GM04504 (cell line): ENCODE measurements at regions not wholly inside any gene's neighbourhood (a gene's known extent, or its start where the extent isn't known, plus 50 kb on each side); places are given as distances from the start of the nearest gene placed in this dataset.

Experiments
- DNase-seq: peaks from one replicate; pipeline ENCODE4 v3.0.0-alpha.2; 2012; ENCODE audit warnings: low read depth

GRCh38 chr5:68748101-68748500, 345.7 kb upstream of the SLC30A5 start:
- no peak for DNase-seq

- no peak for DNase-seq
Measured at GRCh38 chr5:68749077-68749476, 344.7 kb upstream of the SLC30A5 start.

DNA sequence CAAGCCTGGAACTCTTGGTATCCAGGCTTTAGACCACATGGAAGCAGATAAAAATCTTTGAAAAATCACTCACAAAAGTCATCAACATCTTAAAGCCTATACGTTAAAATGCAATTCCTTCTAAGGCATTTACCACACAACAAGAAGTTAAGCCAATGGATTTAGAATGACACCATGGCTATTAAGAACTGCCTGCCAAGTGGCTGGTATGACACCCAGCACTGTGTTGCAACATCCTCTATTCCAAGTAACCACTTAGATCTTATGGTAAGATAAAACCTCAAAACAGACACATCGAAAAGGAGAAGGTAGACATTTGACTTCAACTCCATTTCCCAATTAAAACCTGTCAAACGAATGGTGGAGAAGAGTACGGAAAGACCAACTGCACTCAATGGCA, 344.2 kb upstream of the SLC30A5 start:
- no peak for DNase-seq

DNA sequence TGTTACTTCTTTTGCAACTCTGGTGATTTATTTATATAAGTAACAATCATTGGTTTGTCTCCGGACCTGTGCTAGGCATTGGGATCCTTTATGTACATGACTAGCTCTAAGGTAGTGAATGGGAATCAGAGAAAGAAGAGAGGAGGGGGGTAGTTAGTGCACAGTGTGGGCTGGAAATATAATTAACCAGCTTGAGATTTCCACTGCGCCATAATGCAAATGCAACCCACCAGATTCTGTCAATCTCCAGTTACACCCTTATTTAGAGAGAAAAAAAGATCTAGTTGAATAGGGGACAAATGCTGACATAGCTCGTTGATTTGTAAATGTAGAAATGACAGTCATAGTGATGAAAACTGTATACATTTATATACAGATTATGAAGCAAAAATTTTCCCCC, 342.2 kb upstream of the SLC30A5 start:
- no peak for DNase-seq

DNA sequence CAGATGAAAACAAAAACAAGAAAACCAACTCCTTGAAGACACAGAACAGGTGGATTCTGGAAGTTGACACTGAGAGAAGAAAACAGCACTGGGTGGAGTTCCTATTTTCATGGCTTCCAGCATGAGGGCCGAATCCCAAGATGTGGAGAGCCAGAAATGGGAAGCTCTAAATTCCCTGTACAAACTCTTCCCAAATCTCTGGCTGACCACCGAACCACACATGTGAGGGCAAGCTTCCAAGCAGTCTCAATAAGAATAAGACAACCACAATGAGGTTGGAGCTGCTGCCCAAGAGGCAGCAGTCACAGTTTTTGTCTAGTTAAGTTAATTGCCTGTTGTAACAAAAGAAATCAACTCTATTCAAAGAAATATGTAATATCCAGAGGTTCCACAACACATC, 339.3 kb upstream of the SLC30A5 start:
- no peak for DNase-seq

DNA sequence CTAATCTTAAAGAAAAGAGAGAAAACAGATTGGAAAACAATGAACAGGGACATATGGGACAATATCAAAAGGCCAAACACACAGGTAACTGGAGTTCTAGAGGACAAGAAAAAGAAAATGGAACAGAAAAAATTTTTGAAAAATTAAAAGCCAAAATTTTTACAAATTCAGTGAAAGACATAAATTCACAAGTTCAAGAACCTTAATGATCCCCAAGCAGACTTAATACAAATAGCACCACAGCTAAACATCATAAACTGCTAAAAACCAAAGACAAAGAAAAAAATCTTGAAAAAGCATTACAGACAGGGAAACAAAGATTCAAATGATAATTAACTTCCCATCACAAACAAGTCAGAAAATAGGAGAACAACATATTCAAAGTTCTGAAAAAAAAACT, 338.5 kb upstream of the SLC30A5 start:
- DNase-seq, result no peak

DNA sequence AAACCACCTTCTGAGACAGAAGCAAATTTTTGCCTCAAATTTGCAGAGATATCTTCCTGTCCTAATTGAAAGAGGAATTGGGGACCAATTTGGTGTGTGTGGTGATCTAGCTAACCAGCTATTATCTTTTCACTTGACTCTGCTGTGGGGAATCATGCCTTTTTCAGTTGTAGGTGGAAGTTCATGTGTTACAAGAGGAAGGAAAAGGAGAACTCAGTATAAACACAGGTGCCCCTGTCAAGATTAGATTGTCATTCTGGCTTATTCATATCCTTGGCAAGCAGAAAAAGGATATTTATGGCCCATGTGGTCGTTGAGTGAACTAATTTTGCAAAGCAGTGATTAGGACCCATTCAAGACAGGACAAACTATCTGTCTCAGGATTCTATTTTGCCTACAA, 336.8 kb upstream of the SLC30A5 start:
- DNase-seq, result no peak

- DNase-seq, result no peak
Measured at GRCh38 chr5:68757626-68758212, 336.1 kb upstream of the SLC30A5 start.

GRCh38 chr5:68759593-68759992, 334.2 kb upstream of the SLC30A5 start:
- DNase-seq, result no peak

- DNase-seq, result no peak
Measured at GRCh38 chr5:68762201-68762600, 331.6 kb upstream of the SLC30A5 start.

GRCh38 chr5:68766952-68767464, 326.8 kb upstream of the SLC30A5 start:
- DNase-seq, result no peak

DNA sequence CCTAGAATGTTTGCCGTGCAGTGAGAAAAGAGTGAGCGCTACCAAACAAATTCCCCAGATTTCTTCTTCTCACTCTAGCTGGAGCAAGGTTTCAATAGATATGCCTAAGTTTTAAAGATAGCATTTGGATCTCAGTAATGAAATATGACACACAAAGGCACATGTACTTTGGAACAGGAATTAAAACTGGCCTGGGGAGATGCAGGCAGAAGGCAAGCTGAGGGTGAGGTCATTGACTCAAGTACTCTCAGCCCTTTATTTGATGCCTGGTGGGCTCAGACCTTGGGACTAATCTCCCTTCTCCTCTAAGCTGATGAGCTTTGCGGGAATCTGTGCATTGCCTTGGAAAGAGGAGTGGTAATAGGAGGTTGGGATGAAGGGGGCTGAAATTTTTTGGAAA, 323.3 kb upstream of the SLC30A5 start:
- DNase-seq, result no peak

DNA sequence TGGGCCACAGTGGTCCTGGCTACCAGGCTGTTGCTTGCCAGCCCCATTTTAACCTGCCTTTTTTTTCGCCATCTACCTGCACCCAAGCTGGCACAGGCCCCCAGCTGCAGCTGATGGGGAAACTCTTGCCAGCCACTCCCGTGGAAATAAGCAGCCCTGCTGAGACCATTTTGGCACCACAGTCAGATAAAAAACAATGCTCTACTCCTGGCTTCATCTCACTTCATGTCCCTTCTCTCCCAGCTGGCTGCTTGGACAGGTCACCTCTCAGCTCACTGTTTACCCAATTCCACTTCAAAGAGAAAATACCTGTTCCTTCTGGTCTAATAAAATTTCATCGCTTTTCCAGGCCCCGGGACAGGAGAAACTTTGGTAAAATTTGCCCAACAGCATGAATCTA, 322.6 kb upstream of the SLC30A5 start:
- no peak for DNase-seq

GRCh38 chr5:68771732-68772131, 322.1 kb upstream of the SLC30A5 start:
- DNase-seq, result no peak

DNA sequence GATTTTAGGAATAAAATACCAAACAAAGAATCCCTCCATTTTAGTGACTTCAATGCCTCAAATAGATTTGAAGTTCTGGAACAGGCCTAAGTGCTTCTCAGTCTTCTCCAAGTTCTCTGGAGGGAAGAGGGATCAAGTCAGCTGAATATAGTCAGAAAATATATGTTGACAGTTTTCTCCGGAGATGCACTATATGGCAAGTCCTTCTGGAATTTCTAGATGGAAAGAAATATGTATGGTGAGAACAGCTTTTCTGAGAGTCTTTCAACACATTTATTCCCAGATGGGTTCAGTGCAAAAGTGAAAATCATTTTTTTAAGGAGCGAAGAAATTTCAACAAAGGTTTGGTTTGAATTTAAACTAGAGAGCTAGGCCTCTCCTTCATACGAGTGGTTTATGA, 317.4 kb upstream of the SLC30A5 start:
- DNase-seq, result no peak

DNA sequence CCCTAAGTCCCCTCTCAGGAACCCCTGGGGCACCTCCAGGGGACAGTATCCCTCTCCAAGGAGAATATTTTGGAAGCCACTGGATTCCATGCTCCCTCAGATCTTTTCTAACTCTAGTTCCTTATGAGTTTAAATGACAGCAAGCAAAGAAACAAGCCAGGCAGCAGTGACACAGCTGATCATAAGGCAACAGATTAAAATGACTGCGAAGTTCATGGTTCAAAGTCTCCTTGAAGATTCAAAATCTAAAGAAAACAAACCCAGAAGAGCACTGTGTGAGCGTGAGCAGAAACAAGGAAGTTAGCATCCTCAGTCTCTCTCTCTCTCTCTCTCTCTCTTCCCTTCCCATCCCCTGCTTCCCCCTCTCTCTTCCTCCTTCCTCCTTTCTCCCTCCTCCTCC, 316.7 kb upstream of the SLC30A5 start:
- no peak for DNase-seq

DNA sequence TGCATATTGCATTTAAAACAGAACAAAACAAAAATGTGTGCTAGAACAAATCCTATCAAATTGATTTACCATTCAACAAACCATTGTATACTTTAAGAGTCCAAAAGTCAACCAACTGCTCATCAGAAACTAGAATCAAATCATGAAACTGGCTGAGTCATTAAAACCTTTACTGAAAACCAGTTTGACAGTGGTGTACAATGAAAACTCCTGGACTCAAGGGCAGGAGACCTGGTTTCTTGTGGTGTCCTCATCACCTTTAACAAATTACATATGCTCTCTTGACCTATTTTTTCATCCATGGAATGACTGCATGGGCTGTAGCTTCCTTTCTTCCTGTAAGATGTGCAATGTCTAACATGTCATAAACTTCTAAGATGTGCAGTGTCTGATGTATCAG, 315.3 kb upstream of the SLC30A5 start:
- no peak for DNase-seq

- DNase-seq, result no peak
Measured at GRCh38 chr5:68780299-68780955, 313.4 kb upstream of the SLC30A5 start.

GRCh38 chr5:68793074-68793473, 300.7 kb upstream of the SLC30A5 start:
- no peak for DNase-seq

DNA sequence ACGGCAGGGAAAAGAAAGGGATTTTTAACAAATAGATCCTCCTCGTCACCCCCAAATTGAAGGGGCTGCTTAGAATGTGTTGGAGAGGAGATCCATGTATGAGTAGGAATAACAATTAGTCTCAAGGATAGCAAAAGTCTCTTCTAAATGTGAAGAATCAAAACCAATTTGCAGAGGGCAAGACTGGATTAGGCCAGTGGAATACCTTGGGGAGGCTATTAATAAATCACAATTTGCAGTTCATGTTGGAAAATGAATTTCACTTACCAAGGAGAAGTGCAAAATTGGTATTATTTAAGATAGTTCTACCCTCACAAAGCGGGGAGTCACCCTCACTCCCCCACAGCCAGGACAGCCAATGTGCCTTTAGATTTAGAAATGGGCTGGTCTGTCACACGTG, 299.8 kb upstream of the SLC30A5 start:
- DNase-seq, result no peak

GRCh38 chr5:68795190-68795589, 298.6 kb upstream of the SLC30A5 start:
- DNase-seq, result no peak

- DNase-seq, result no peak
Measured at GRCh38 chr5:68798877-68799843, 294.7 kb upstream of the SLC30A5 start.

- no peak for DNase-seq
Measured at GRCh38 chr5:68802430-68802829, 291.4 kb upstream of the SLC30A5 start.
